Stomach (tissue), 8 donors: ENCODE measurements at regions not wholly inside any gene's neighbourhood (a gene's known extent, or its start where the extent isn't known, plus 50 kb on each side); places are given as distances from the start of the nearest gene placed in this dataset.

Experiments used
- DNase-seq, 2 donors: peaks; one replicate each; pipeline versions ENCODE4 v3.0.0 to v3.0.0-alpha.2; 2013 to 2019
- H3K27ac ChIP-seq, 5 donors: fragments of 200-600 bp in 4 of 5; sonication (generic) in 4 of 5; one replicate each; pipeline ENCODE4 v1.5.1; 2013 to 2019; ENCODE audit warnings: mild to moderate bottlenecking in 1 of 5, moderate library complexity in 1 of 5
- H3K27me3 ChIP-seq, 3 donors: fragments of 200-600 bp; sonication (generic); one replicate each; pipeline ENCODE4 v1.5.1; 2017 to 2019; ENCODE audit warnings: mixed run types in 1 of 3
- H3K36me3 ChIP-seq, 4 donors: fragments of 200-600 bp; sonication (generic); 1 replicate in 3 of 4; 2 replicates in 1 of 4; pipeline ENCODE4 v1.5.1; 2016 to 2019
- H3K4me1 ChIP-seq, 4 donors: fragments of 200-600 bp; sonication (generic); one replicate each; pipeline ENCODE4 v1.5.1; 2016 to 2019
- H3K4me3 ChIP-seq, 4 donors: fragments of 200-600 bp; sonication (generic) in 3 of 4; one replicate each; pipeline ENCODE4 v1.5.1; 2016 to 2019; ENCODE audit warnings: mild to moderate bottlenecking in 1 of 4
- H3K9me3 ChIP-seq, 4 donors: fragments of 200-600 bp; sonication (generic); one replicate each; pipeline ENCODE4 v1.5.1; 2016 to 2019
- CTCF ChIP-seq, 7 experiments: fragments of 450-650 bp in 4 of 7; fragments of 200-600 bp in 3 of 7; sonication (generic) in 3 of 7; IDR thresholded peaks; one replicate each; pipeline ENCODE4 v1.5.1; 2016 to 2019; ENCODE audit warnings: antibody characterized with exemption in 7 of 7, control low read depth in 2 of 7, mild to moderate bottlenecking in 1 of 7
- EP300 ChIP-seq: sonication (generic); formaldehyde crosslinking; IDR thresholded peaks from one replicate; pipeline ENCODE4 v1.6.1; 2017; ENCODE audit warnings: antibody characterized with exemption
- POLR2A ChIP-seq, 4 donors: fragments of 450-650 bp; IDR thresholded peaks; one replicate each; pipeline ENCODE4 v1.6.1; 2016; ENCODE audit warnings: antibody characterized with exemption in 4 of 4, control low read depth in 2 of 4, mild to moderate bottlenecking in 1 of 4, moderate library complexity in 1 of 4
- POLR2AphosphoS5 ChIP-seq, 3 donors: sonication (generic); formaldehyde crosslinking; IDR thresholded peaks; one replicate each; pipeline ENCODE4 v1.6.1; 2016; ENCODE audit warnings: antibody characterized with exemption in 3 of 3
- WGBS, 5 donors: extraction: QIAGEN DNeasy Blood & Tissue Kit in 3 of 5; methylation state at CpG; one replicate each; pipeline versions ENCODE4 v1.1.5 to v1.1.7; 2013 to 2018; 5-methylcytosine and 5-hydroxymethylcytosine counted together
- intact Hi-C: fragments of 100-400 bp; cut with DNase I; formaldehyde crosslinking; loops from one replicate; pipeline ENCODE4 v1.15.1; 2023; ENCODE audit warnings: low total_unique reads
- donor health status: healthy with polysubstance abuse.
- donor health status: Bipolar disorder and iron deficiency.
- donor health status: healthy.

- Histone ChIP-seq H3K36me3 (no peaks in the 10 kb centered on the region), H3K9me3 (peaks cover 0 to 7% (median 0%) of the 10 kb centered on the region in 4 donors), H3K4me3 (no peak overlapping the region), H3K4me1 (peaks cover 0 to 5% (median 1%) of the 10 kb centered on the region in 4 donors), H3K27me3 (no peaks in the 10 kb centered on the region), H3K27ac (no peak overlapping the region)
- intact Hi-C loops, result no loop called here
- TF ChIP-seq POLR2AphosphoS5 (IDR thresholded peaks at IDR 0.05), result no peak
- TF ChIP-seq POLR2A (IDR thresholded peaks at IDR 0.05), result no peak
- no peak for TF ChIP-seq EP300
- no peak for TF ChIP-seq CTCF (IDR thresholded peaks at IDR 0.05)
- WGBS, 5 donors, result 51 to 60% (median 57%) methylated on average over 10 of the region's 10 CpGs
- DNase-seq, result no peak
Observed at GRCh38 chr11:127670374-127671119, 670.0 kb upstream of the KIRREL3 start.

- DNase-seq, result peak in 1 of 2 donors; percentile 13
- no peak overlapping the region for H3K27ac ChIP-seq
- H3K4me3 ChIP-seq, result no peak overlapping the region
- H3K9me3 ChIP-seq, result peaks cover 0 to 11% (median 5%) of the 10 kb centered on the region in 4 donors
- no peak for TF ChIP-seq POLR2A (IDR thresholded peaks at IDR 0.05)
- no peak for TF ChIP-seq POLR2AphosphoS5 (IDR thresholded peaks at IDR 0.05)
- TF ChIP-seq CTCF (IDR thresholded peaks at IDR 0.05), result no peak
- TF ChIP-seq EP300, result no peak
- WGBS, 5 donors, result 32 to 49% (median 38%) methylated on average over 6 of the region's 6 CpGs
- no peaks in the 10 kb centered on the region for H3K4me1 ChIP-seq
- H3K27me3 ChIP-seq, result no peaks in the 10 kb centered on the region
- no peaks in the 10 kb centered on the region for H3K36me3 ChIP-seq
- intact Hi-C loops, result no loop called here
Observed at GRCh38 chr11:127656116-127656836, 655.7 kb upstream of the KIRREL3 start.

DNA sequence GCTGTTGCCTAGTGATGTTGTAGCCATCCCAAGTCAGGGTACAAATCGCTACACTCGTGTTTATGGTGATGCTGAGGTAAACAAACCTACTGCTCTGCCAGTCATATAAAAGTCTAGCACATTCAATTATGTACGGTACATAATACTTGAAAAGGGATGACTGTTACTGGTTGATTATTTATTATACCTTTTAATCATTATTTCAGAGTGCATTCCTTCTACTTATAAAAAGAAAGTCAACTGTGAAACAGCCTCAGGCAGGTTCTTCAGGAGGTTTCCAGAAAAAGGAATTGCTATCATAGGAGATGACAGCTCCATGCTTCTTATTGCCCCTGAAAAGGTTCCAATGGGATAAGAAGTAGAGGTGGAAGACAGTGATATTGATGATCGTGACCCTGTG is 652.5 kb upstream of the KIRREL3 start:
- Histone ChIP-seq H3K27me3 (no peaks in the 10 kb centered on the region), H3K9me3 (peaks cover 0 to 6% (median 3%) of the 10 kb centered on the region in 4 donors), H3K36me3 (no peaks in the 10 kb centered on the region), H3K4me1 (no peaks in the 10 kb centered on the region), H3K4me3 (no peak overlapping the region), H3K27ac (no peak overlapping the region)
- WGBS, 5 donors, result 87 to 95% (median 90%) methylated on average over 4 of the region's 4 CpGs
- DNase-seq, result no peak
- TF ChIP-seq POLR2A (IDR thresholded peaks at IDR 0.05) (no peak), EP300 (no peak), CTCF (IDR thresholded peaks at IDR 0.05) (no peak), POLR2AphosphoS5 (IDR thresholded peaks at IDR 0.05) (no peak)
- intact Hi-C loops, result no loop called here

DNA sequence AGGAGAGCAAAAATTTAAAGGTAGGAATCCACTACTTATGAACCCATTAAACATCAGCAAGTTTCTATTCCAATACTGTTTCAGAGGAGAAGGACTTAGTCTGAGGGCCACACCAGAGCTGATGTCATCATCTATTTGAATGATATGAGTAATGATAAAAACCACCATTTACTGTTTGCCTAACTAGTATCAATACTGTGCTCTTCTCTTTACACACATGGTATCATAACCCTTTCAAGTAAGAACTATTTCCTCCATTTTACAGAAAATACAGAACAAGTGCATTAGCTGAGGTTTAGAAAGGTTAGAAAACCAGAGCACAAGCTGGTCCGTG is 651.3 kb upstream of the KIRREL3 start:
- H3K4me3 ChIP-seq, result no peak overlapping the region
- H3K36me3 ChIP-seq, result no peaks in the 10 kb centered on the region
- no peak overlapping the region for H3K27ac ChIP-seq
- 70 to 81% (median 73%) methylated on average over 1 of the region's 1 CpG for WGBS, 5 donors
- no peak for DNase-seq
- no peak for TF ChIP-seq POLR2A (IDR thresholded peaks at IDR 0.05)
- TF ChIP-seq EP300, result no peak
- no peak for TF ChIP-seq CTCF (IDR thresholded peaks at IDR 0.05)
- TF ChIP-seq POLR2AphosphoS5 (IDR thresholded peaks at IDR 0.05), result no peak
- no peaks in the 10 kb centered on the region for H3K9me3 ChIP-seq
- no peaks in the 10 kb centered on the region for H3K4me1 ChIP-seq
- H3K27me3 ChIP-seq, result no peaks in the 10 kb centered on the region
- intact Hi-C loops, result no loop called here
